Spinal cord (tissue), 9 donors: ENCODE measurements at regions not wholly inside any gene's neighbourhood (a gene's known extent, or its start where the extent isn't known, plus 50 kb on each side); places are given as distances from the start of the nearest gene placed in this dataset.

Experiments used
- DNase-seq, 6 donors: peaks; one replicate each; pipeline versions ENCODE4 v3.0.0 to v3.0.0-alpha.2; 2013 to 2015; ENCODE audit warnings: low spot score in 6 of 6, low read depth in 4 of 6
- H3K27ac ChIP-seq: one replicate; pipeline ENCODE4 v1.5.1; 2013; ENCODE audit warnings: low read depth, low read length, control low read depth
- H3K27me3 ChIP-seq: one replicate; pipeline ENCODE4 v1.6.1; 2013; ENCODE audit warnings: low read length; ENCODE audit not compliant: control insufficient read depth, insufficient read depth
- H3K36me3 ChIP-seq: one replicate; pipeline ENCODE4 v1.6.1; 2013; ENCODE audit warnings: low read length; ENCODE audit not compliant: control insufficient read depth, insufficient read depth
- H3K4me1 ChIP-seq: one replicate; pipeline ENCODE4 v1.6.1; 2013; ENCODE audit warnings: low read length; ENCODE audit not compliant: control insufficient read depth, insufficient read depth
- H3K4me3 ChIP-seq: one replicate; pipeline ENCODE4 v1.5.1; 2013; ENCODE audit warnings: low read depth, low read length, control low read depth
- H3K9me3 ChIP-seq: one replicate; pipeline ENCODE4 v1.6.1; 2013; ENCODE audit warnings: low read length; ENCODE audit not compliant: control insufficient read depth, insufficient read depth
- WGBS: methylation state at CpG from one replicate; pipeline ENCODE4 v1.1.5; 2013; ENCODE audit warnings: missing lambda C conversion rate; ENCODE audit not compliant: insufficient coverage; 5-methylcytosine and 5-hydroxymethylcytosine counted together
- donor health status: healthy.

DNA sequence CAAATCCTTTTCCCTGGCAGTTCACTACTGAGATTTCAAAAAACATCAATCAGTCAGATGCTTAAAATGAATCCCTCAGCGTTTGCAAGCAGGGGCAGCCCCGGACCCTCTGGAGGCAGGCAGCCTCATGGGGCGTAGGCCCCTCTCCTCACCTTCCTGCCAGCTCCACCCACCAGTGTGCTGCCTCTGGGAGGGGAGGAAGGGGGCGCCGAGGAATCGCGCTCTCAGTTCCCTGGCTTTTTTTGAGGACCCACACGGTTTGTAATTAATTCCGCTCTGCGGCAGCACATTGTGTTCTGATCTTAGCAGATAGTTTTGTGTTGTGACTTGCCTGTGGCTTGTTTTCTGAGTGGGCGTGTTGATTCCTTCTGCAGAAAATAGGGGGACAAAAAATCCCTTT lies 159.9 kb downstream of the KLF13 start:
- DNase-seq: no peak
- Histone ChIP-seq H3K27me3 (peaks cover 5% of the 10 kb centered on the region), H3K4me3 (no peak overlapping the region), H3K9me3 (no peaks in the 10 kb centered on the region), H3K4me1 (peaks cover 33% of the 10 kb centered on the region), H3K36me3 (peaks cover 43% of the 10 kb centered on the region), H3K27ac (no peak overlapping the region)
- WGBS: 49% methylated on average over 4 of the region's 11 CpGs

- no peak for DNase-seq
- Histone ChIP-seq H3K9me3 (peaks cover 6% of the 10 kb centered on the region), H3K27ac (no peak overlapping the region), H3K4me3 (no peak overlapping the region), H3K27me3 (peaks cover 5% of the 10 kb centered on the region), H3K4me1 (peaks cover 30% of the 10 kb centered on the region), H3K36me3 (peaks cover 41% of the 10 kb centered on the region)
- WGBS: 92% methylated on average over 18 of the region's 19 CpGs
Measured at GRCh38 chr15:31486906-31487695, 160.5 kb downstream of the KLF13 start.

- 85% methylated on average over 5 of the region's 6 CpGs for WGBS
- DNase-seq: no peak
- no peak overlapping the region for H3K4me3 ChIP-seq
- H3K4me1 ChIP-seq: peaks cover 22% of the 10 kb centered on the region
- H3K27ac ChIP-seq: no peak overlapping the region
- peaks cover 6% of the 10 kb centered on the region for H3K9me3 ChIP-seq
- H3K27me3 ChIP-seq: peaks cover 1% of the 10 kb centered on the region
- H3K36me3 ChIP-seq: peaks cover 35% of the 10 kb centered on the region
Measured at GRCh38 chr15:31487811-31488436, 161.3 kb downstream of the KLF13 start.

- H3K4me1 ChIP-seq: peaks cover 21% of the 10 kb centered on the region
- H3K4me3 ChIP-seq: no peak overlapping the region
- DNase-seq: peak; percentile 52 to 94 (median 64)
- no peaks in the 10 kb centered on the region for H3K27me3 ChIP-seq
- 46% methylated on average over 5 of the region's 7 CpGs for WGBS
- no peak overlapping the region for H3K27ac ChIP-seq
- peaks cover 6% of the 10 kb centered on the region for H3K9me3 ChIP-seq
- peaks cover 35% of the 10 kb centered on the region for H3K36me3 ChIP-seq
Measured at GRCh38 chr15:31488437-31489204, 162.0 kb downstream of the KLF13 start.

GRCh38 chr15:31489281-31489680 lies 162.6 kb downstream of the KLF13 start:
- Histone ChIP-seq H3K36me3 (peaks cover 36% of the 10 kb centered on the region), H3K27ac (no peak overlapping the region), H3K9me3 (peaks cover 9% of the 10 kb centered on the region), H3K27me3 (no peaks in the 10 kb centered on the region), H3K4me3 (no peak overlapping the region), H3K4me1 (peaks cover 17% of the 10 kb centered on the region)
- DNase-seq: no peak
- no CpG with 5 or more reads among the region's 2 CpGs for WGBS

GRCh38 chr15:31489801-31490646 lies 163.4 kb downstream of the KLF13 start:
- 51% methylated on average over 11 of the region's 12 CpGs for WGBS
- peaks cover 13% of the 10 kb centered on the region for H3K4me1 ChIP-seq
- H3K4me3 ChIP-seq: no peak overlapping the region
- H3K9me3 ChIP-seq: peaks cover 9% of the 10 kb centered on the region
- no peak overlapping the region for H3K27ac ChIP-seq
- no peaks in the 10 kb centered on the region for H3K27me3 ChIP-seq
- peaks cover 34% of the 10 kb centered on the region for H3K36me3 ChIP-seq
- DNase-seq: peak in 5 of 6 donors; percentile 17 to 90 (median 38)

DNA sequence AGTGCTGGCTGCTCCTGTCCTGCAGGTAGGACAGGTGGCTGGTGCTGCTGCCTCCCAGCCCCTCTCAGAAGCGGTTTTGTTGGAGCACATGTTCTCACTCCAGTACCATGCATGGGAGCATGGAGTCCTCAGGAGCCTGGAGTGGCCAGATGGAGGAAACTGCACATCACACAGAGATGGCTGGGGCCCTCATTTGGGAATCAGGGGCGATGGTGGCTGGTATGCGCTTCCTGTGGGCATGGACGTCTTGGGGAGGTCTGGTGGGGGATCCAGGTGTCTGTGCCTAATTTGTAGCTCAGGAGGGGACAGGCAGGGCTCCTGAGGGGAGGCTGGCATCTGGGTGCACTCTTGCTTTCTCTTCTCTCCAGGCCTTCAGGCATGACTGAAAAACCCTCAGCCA lies 168.2 kb downstream of the KLF13 start:
- DNase-seq: no peak
- WGBS: 92% methylated on average over 4 of the region's 4 CpGs
- Histone ChIP-seq H3K36me3 (peaks cover 21% of the 10 kb centered on the region), H3K4me1 (peaks cover 3% of the 10 kb centered on the region), H3K27ac (no peak overlapping the region), H3K9me3 (peaks cover 9% of the 10 kb centered on the region), H3K27me3 (no peaks in the 10 kb centered on the region), H3K4me3 (no peak overlapping the region)

GRCh38 chr15:31495281-31495680 lies 168.6 kb downstream of the KLF13 start:
- Histone ChIP-seq H3K36me3 (peaks cover 25% of the 10 kb centered on the region), H3K4me1 (no peaks in the 10 kb centered on the region), H3K9me3 (peaks cover 9% of the 10 kb centered on the region), H3K27ac (no peak overlapping the region), H3K27me3 (no peaks in the 10 kb centered on the region), H3K4me3 (no peak overlapping the region)
- no peak for DNase-seq
- 60% methylated on average over 1 of the region's 4 CpGs for WGBS

- H3K9me3 ChIP-seq: peaks cover 3% of the 10 kb centered on the region
- no peak overlapping the region for H3K27ac ChIP-seq
- 87% methylated on average over 2 of the region's 2 CpGs for WGBS
- H3K36me3 ChIP-seq: peaks cover 39% of the 10 kb centered on the region
- H3K4me1 ChIP-seq: no peaks in the 10 kb centered on the region
- H3K4me3 ChIP-seq: no peak overlapping the region
- no peak for DNase-seq
- no peaks in the 10 kb centered on the region for H3K27me3 ChIP-seq
Measured at GRCh38 chr15:31497838-31498237, 171.2 kb downstream of the KLF13 start.
